HG03060 (cell line): ENCODE measurements at regions not wholly inside any gene's neighbourhood (a gene's known extent, or its start where the extent isn't known, plus 50 kb on each side); places are given as distances from the start of the nearest gene placed in this dataset.

Experiments
- ATAC-seq: cut with Tn5 transposase; IDR thresholded peaks from one replicate; pipeline ENCODE4 v1.9.1; 2021; ENCODE audit warnings: low read depth, moderate number of reproducible peaks; ENCODE audit not compliant: unreplicated experiment

- no peak for ATAC-seq
Observed at GRCh38 chr7:156198277-156198676, 386.0 kb upstream of the SHH start.

DNA sequence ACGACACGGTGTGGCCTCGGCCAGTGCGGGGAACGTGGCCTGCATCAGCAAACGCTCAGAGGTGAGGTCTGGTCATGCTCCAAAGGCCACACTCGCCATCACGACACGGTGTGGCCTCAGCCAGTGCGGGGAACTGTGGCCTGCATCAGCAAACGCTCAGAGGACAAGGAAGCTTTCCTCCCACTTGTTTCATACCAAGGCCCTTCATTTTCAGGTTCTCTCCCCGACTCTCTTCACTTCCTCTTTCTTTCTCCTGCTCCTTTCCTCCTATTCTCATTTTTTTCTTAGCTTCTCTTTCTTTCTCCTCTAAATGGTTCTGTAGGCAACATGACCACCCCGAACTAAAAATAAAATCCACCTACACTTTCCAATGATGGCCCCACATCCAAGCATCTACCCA lies 384.4 kb upstream of the SHH start:
- ATAC-seq: no peak

- ATAC-seq: no peak
Observed at GRCh38 chr7:156195276-156195675, 383.0 kb upstream of the SHH start.

- ATAC-seq: no peak
Observed at GRCh38 chr7:156194813-156195212, 382.6 kb upstream of the SHH start.

DNA sequence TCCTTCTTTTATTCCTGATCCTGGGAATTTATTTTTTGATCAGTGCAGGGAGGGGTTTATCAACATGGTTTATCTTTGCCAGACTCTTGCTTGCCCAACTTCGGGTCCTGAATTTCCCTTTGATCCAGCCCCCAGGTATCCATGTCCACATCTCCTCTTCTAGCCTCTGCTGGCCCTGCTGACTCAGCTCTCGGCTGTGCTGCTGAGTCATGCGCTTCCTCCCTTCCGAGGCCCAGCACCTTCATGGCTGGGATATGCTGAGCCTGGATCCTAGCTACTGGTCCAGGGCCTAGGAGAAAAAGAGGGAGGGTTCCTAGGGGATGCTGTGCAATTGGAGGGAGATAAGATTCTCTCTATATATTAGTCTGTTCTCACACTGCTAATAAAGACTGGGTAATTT lies 380.7 kb upstream of the SHH start:
- no peak for ATAC-seq

GRCh38 chr7:156191090-156191489 lies 378.8 kb upstream of the SHH start:
- ATAC-seq: no peak

DNA sequence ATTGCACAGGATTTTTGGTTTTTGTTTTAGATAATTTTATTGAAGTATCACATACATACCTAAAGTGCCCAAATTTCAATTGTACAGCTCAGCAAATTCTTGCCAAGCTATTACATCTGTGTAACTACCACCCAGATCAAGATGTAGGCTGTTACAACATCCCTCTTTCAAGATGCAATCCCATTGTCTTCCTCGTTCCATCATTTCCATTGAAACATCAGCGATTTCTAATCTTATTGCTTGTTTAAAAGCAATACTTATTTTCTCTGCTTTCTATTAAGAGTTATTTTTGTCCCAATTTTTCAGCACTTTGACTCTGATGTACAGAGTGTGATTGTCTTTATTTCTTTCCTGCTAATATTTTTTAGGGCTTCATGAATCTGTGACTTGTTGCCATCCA lies 372.8 kb upstream of the SHH start:
- ATAC-seq: no peak

GRCh38 chr7:156184164-156184563 lies 371.9 kb upstream of the SHH start:
- no peak for ATAC-seq

DNA sequence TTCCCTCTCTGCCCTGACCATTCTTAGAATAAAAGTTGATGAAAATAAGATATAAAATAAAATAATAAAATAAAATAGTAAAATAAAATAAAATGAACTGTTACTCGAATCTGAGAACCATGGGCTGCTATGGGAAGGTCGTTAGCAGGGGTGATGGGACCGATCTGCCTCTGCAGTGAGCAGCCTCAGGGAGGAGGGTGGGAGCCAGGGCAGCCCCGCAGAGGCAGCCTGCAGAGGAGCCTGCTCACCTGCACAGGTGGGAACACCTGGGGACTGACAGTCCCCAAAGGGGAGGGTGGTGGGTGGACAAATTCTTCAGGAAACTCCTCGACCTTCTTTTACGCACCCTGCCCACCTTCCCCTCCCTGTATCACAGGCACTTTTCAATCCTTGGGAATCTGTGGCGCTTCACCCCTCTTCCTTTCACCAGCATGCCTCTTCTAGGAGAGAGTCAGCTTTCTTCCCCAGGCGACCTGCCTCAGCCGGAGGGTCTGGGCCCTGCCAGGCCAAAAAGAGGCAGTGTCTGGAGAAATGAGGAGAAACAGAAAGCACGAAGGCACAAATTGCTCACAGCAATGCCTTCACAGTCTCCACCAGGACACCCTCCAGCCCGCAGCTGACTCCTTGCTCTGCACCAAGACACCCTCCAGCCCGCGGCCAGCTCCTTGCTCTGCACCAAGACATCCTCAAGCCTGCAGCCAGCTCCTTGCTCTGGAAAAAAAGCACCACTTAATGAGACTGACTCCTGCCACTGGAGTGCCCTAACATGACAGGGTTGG lies 368.4 kb upstream of the SHH start:
- no peak for ATAC-seq

- no peak for ATAC-seq
Observed at GRCh38 chr7:156179872-156180390, 367.7 kb upstream of the SHH start.

- ATAC-seq: no peak
Observed at GRCh38 chr7:156178857-156179256, 366.6 kb upstream of the SHH start.

DNA sequence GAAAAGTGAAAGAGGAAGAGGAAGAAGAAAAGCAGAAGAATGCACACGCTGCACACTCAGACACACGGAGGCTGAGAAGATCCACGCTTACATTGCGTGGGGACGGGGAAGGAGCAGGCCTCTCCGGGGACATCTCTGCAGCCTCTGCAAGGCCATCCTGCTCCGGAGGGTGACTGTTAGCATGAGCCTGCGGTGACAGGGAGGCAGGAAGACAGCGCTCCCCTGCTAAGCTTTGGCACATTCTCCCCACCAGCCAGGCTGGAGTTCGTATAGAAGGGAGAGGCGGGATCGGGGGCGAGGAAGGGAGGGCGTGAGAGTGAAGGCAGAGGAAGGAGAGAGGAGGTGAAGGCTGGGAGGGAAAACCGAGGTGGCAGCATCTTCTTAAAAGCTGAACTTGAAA lies 366.0 kb upstream of the SHH start:
- ATAC-seq: no peak

DNA sequence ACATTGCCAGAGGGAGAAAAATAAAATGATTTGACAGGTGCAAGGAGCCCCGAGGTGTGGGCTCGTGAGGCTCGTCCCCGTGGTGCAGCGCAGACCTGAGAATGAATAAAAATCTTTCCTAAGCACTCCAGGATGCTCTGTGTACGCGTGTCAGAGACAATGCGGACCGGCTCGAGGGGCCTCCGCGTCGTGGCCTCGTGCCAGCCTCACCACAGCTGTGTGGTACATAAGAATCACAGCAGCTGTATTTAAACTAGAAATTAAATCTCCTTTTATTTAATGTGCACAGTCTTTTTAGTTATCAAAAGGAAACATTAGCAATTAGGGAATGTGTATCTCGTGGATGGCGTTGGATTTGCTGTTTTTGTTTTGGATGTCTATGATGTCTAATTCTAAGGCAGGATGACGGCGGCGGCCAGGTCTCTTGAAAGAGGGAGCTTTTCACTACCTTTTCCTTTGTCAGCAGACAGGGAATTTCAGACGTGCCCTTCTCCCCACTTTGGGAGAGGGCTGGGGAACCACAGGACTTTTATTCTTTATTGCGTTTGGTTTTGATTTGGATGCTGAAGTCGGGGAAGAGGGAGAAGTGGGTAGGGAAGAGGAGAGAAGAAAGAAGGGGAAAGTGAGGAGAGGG lies 365.3 kb upstream of the SHH start:
- no peak for ATAC-seq

DNA sequence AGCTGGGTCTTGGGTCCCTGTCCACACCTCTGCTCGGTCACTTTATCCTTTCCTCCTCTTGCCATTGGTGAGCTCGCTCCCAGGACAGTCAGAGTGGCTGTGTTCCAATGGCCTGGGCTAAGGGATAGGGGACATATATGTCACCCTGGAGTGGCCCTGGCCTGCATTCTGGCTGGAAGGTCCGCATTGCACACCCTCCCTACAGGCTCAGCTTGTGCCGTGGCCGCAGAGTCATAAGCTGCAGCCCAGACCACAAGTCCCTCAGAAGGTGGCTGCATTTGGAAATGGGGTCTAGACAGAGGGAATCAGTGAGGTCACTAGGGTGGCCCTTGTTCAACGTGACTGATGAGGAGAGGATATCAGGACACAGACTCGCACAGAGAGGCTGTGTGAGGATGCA lies 363.8 kb upstream of the SHH start:
- ATAC-seq: no peak

- ATAC-seq: no peak
Observed at GRCh38 chr7:156175003-156175402, 362.7 kb upstream of the SHH start.

- ATAC-seq: no peak
Observed at GRCh38 chr7:156174428-156174827, 362.2 kb upstream of the SHH start.

DNA sequence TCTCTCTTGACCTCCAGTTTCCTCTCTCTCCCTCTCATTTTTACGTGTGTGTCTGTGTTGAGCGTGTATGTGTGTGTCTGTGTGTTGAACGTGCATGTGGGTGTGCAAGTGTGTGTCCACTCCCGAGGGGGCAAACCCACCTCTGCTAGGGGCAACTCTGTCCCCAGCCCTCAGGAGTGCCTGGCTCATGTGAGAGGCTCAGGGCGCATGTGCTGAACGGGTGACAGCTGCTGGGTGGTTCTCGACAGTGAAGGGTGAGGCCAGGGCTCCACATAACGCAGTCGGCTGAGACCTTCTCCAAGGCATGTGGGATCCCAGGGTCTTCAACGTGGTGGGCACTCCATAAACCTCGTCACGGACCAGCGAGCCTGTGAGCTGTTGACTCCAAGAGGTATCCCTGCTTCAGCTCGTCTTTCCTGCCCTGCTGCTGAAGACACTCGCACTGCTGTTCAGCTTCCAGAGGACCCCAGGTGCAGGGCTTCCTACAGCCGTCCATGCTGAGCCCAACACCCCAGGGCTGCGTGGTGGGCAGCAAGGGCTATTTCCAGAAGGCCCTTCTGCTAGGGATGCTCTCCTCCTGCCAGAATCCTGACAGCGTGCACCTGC lies 361.6 kb upstream of the SHH start:
- ATAC-seq: no peak

- ATAC-seq: no peak
Observed at GRCh38 chr7:156173346-156173745, 361.1 kb upstream of the SHH start.

- no peak for ATAC-seq
Observed at GRCh38 chr7:156172638-156173037, 360.4 kb upstream of the SHH start.

DNA sequence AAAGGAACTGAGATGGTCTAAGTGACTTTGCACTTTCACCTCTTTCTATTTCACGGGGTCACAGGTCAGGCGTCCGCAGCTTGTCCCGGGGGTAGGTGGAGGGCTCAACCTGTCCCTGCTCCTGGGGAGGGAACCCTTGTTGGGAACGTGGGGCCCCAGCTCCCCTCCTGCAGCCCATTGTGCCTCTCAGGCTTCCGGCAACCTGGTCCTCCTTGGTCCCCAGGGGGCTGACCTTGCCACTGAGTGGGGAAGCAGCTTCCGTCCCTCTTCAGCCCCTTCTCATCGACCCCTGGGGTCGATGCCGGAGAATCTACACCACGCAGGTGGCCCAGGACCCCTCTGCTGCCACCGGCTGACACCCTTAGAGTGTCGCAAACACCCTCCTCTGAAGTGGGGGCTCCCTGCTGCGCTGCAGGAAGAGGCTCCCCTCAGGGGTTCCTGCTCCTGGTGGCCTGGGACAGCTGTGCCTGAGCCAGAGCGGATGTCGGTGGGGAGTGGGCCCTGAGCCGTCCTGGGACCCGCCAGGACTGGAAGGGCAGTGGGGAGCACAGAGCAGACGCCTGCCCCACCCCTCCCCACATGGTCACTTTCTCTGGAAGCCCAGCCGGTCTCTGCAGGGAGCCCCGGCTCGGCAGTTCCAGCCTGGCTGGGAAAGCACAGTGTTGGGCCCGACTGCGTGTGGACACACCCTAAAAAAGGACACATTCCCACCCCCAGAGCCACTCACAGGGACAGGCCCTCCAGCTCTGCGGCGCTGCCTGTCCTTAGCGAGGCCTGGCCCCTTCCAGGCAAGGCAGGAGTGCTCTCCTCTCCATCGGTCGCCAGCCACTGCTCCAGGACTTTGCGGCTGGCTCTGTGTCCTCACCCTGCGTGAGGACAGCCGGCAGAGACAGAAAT lies 357.5 kb upstream of the SHH start:
- ATAC-seq: no peak

GRCh38 chr7:156168434-156168833 lies 356.2 kb upstream of the SHH start:
- ATAC-seq: no peak
